Skeletal muscle tissue (tissue), 3 donors: ENCODE measurements at regions not wholly inside any gene's neighbourhood (a gene's known extent, or its start where the extent isn't known, plus 50 kb on each side); places are given as distances from the start of the nearest gene placed in this dataset.
"Not testable (repeated sequence)": the region's sequence is repeated elsewhere in the genome, so short reads cannot be mapped to it uniquely, and the experiment has no call there.

Source experiments
- H3K27ac ChIP-seq: one replicate; pipeline ENCODE4 v1.7.0; 2013; ENCODE audit warnings: mild to moderate bottlenecking, low read depth, low read length, inconsistent platforms
- H3K27me3 ChIP-seq, 3 donors: one replicate each; pipeline ENCODE4 v1.7.0; 2013; ENCODE audit warnings: low read length in 3 of 3; ENCODE audit not compliant: control insufficient read depth in 3 of 3, insufficient read depth in 3 of 3
- H3K36me3 ChIP-seq, 3 donors: one replicate each; pipeline ENCODE4 v1.7.0; 2013; ENCODE audit warnings: low read length in 3 of 3; ENCODE audit not compliant: control insufficient read depth in 3 of 3, insufficient read depth in 3 of 3
- H3K4me1 ChIP-seq, 3 donors: one replicate each; pipeline ENCODE4 v1.7.0; 2013; ENCODE audit warnings: low read length in 3 of 3, mild to moderate bottlenecking in 3 of 3; ENCODE audit not compliant: control insufficient read depth in 3 of 3, insufficient read depth in 3 of 3
- H3K4me3 ChIP-seq, 3 donors: one replicate each; pipeline ENCODE4 v1.7.0; 2013; ENCODE audit warnings: low read length in 3 of 3
- H3K9ac ChIP-seq, 3 donors: one replicate each; pipeline ENCODE4 v1.7.0; 2013; ENCODE audit warnings: low read length in 3 of 3, mild to moderate bottlenecking in 3 of 3, moderate library complexity in 2 of 3, low read depth in 1 of 3
- H3K9me3 ChIP-seq, 3 donors: one replicate each; pipeline ENCODE4 v1.7.0; 2013; ENCODE audit warnings: low read length in 3 of 3; ENCODE audit not compliant: control insufficient read depth in 3 of 3
- donor health status: Osteomylitis.

DNA sequence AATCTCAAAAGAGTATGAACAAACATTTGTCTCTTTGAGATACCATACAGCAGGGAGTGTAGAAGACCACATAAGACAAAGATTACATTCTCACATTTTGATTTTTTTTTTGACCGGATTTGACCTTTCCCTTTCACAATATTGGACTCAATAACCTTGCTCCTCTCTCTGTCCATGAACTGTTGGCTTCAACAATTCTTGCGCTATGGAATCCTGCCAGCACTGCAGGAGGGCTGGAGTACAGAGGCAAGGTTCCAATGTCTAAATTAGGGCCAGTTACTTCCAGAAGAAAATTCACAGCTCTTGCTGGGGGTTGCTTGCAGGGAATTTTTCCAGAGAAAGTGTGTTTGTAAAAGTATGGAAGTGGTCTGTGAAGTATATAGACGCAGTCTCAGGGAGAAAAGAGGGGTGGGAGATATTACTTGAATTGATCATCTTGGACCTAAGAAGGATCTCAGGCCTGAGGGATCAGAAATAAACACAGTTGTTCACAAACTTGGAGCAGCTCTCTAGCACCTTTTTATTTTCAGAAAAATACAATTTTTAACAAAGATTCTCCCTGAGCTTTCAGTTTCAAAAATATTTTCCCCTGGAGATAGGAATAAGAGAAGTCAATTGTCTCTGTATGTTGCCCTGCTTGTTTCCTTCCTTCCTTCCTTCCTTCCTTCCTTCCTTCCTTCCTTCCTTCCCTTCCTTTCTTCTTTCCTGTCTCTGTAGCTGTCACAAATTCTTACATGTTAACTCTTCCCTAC lies 765.9 kb downstream of the BCKDHB start:
- Histone ChIP-seq H3K27me3 (no peaks in the 10 kb centered on the region), H3K36me3 (no peaks in the 10 kb centered on the region), H3K9me3 (no peaks in the 10 kb centered on the region), H3K9ac (no peak overlapping the region), H3K27ac (no peak overlapping the region), H3K4me1 (no peaks in the 10 kb centered on the region), H3K4me3 (no peak overlapping the region)

DNA sequence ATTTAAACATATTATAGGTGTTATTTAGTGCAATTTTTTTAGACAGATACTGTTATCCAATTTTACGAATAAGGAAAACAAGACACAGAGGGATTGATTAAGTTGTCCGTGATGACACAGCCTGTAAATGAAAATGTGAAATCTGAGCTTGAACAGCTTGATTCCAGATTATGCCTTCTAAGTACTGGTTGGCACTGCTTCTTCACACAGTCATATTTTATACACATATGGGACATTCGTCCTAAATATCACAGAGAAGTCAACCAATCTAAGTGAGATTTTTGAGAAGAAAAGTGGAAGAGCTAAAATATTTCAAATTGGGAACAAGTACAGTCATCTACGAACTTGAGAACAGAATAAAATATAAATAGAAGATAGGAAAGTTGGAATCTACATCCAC lies 756.3 kb downstream of the BCKDHB start:
- Histone ChIP-seq H3K4me1 (no peaks in the 10 kb centered on the region), H3K27ac (no peak overlapping the region), H3K27me3 (no peaks in the 10 kb centered on the region), H3K9me3 (no peaks in the 10 kb centered on the region), H3K4me3 (no peak overlapping the region), H3K9ac (no peak overlapping the region), H3K36me3 (no peaks in the 10 kb centered on the region)

DNA sequence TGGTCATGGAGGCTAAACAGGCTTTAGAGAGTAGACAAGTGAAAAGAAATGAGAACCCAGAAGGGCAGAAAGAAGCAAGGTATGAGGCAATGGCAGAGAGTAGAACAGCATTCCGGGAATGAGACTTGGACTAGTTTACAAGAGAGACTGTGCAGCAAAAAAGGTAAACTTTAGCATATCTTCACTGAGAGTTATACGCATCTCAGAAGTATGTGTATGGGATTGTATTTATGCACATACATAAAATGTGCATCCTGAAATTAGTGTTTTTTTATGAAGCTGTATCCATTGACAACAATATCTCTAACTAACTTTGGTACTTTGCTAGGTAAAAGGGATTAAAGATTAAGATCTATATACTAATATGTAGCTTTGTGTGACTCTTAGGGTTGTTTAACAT lies 753.6 kb downstream of the BCKDHB start:
- Histone ChIP-seq H3K27ac (no peak overlapping the region), H3K36me3 (no peaks in the 10 kb centered on the region), H3K4me3 (no peak overlapping the region), H3K9ac (no peak overlapping the region), H3K4me1 (no peaks in the 10 kb centered on the region), H3K9me3 (peaks cover 0 to 8% (median 0%) of the 10 kb centered on the region in 3 donors), H3K27me3 (no peaks in the 10 kb centered on the region)

DNA sequence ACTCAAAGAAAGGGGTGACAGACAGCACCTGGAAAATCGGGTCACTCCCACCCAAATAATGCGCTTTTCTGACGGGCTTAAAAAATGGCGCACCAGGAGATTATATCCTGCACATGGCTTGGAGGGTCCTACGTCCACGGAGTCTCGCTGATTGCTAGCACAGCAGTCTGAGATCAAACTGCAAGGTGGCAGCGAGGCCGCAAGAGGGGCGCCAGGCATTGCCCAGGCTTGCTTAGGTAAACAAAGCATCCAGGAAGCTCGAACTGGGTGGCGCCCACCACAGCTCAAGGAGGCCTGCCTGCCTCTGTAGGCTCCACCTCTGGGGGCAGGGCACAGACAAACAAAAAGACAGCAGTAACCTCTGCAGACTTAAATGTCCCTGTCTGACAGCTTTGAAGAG lies 741.5 kb downstream of the BCKDHB start:
- not testable (repeated sequence) for H3K4me3 ChIP-seq, H3K4me1 ChIP-seq, H3K36me3 ChIP-seq, H3K27ac ChIP-seq, H3K9me3 ChIP-seq, H3K9ac ChIP-seq, H3K27me3 ChIP-seq

DNA sequence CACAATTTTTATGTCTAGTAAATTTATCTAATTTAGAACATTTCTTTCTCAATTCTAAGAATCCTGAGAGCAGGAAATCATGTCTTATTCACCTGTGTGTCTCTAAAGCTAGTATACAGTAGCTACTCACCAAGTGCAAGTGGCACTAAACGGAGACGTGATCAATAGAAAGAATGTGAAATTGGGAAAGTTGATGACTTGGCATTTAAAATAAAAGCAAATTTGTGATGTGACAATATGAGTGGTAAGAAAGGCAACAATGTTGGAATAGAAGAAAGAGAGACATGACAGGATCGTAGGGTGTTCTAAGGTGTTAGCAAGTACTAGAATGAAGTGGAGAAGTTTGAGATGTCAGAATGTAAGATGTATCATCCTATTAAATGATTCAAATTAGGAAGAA lies 725.9 kb downstream of the BCKDHB start:
- no peaks in the 10 kb centered on the region for H3K4me1 ChIP-seq
- no peaks in the 10 kb centered on the region for H3K27me3 ChIP-seq
- no peak overlapping the region for H3K27ac ChIP-seq
- H3K4me3 ChIP-seq: no peak overlapping the region
- no peaks in the 10 kb centered on the region for H3K9me3 ChIP-seq
- no peaks in the 10 kb centered on the region for H3K36me3 ChIP-seq
- no peak overlapping the region for H3K9ac ChIP-seq

DNA sequence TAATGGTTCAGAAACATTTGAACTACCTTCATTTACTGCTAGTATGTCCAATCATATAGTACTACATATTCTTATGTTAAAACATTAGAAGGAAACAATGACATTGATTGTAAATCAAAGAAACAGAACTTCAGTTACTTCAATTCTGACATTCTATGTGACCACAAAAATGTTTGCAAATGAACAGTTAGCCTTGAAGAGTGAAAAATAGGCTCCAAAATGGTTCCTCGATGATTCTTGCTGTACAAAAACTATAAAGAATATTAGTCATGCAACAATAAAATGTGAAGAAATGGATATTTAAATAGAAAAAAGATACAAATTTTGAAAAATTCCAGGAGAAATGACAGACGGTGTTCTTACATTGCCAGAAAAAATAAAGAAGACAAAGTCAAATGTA lies 686.9 kb downstream of the BCKDHB start:
- Histone ChIP-seq H3K27me3 (no peaks in the 10 kb centered on the region), H3K9me3 (no peaks in the 10 kb centered on the region), H3K36me3 (no peaks in the 10 kb centered on the region), H3K4me3 (no peak overlapping the region), H3K4me1 (no peaks in the 10 kb centered on the region), H3K27ac (no peak overlapping the region), H3K9ac (no peak overlapping the region)

DNA sequence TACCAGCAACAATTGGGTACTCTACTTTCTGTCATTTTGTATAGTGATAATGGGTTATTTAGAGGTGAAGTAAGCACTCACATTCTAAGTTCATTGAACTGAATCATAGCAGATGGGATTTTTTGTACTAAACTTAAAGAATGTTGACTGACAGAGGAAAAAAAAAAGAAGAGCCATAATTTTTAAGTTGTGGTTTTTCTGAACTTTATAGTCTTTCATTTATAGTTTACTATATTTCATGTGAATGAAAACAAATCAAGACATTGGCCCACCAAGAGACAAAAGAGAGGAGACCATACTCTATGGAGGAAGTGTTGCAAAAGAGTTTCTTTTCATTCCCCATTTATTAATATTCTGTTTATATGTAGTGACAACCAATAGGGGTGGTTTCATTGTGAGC lies 685.7 kb downstream of the BCKDHB start:
- H3K27ac ChIP-seq: no peak overlapping the region
- H3K9me3 ChIP-seq: no peaks in the 10 kb centered on the region
- no peak overlapping the region for H3K9ac ChIP-seq
- H3K4me3 ChIP-seq: no peak overlapping the region
- H3K4me1 ChIP-seq: no peaks in the 10 kb centered on the region
- H3K27me3 ChIP-seq: no peaks in the 10 kb centered on the region
- no peaks in the 10 kb centered on the region for H3K36me3 ChIP-seq

DNA sequence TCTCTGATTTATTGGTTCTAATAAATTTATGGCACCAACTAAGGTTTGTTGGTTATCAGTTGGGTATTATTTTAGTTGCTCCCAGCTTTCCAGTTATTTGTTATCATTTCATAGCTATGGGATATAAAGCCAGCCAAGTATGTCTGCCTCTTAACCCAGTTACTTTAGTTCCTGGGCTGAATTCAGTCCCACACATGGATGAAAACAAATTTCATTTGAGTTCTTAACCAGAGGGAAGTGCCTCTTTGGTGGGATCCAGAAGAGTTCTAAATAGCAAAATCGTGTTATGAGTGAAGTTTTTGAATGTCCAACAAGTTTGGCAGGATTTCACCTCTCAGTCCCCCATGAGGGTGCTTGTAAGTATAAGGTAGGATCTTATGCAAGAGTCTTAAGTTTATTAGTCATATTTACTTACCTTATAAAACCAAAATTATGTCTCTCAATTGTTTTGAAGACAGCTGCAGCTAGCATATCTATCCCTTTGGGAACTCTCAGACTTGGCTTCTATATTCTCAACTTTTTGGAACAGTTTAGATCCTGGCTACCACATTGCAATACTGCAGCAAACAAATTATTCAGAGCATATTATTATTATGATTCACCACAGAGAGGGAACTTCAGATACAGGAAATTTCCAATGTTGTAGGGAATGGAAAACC lies 683.6 kb downstream of the BCKDHB start:
- Histone ChIP-seq H3K4me3 (no peak overlapping the region), H3K36me3 (no peaks in the 10 kb centered on the region), H3K27ac (peak overlapping the region; percentile 41), H3K9ac (no peak overlapping the region), H3K4me1 (no peaks in the 10 kb centered on the region), H3K27me3 (no peaks in the 10 kb centered on the region), H3K9me3 (no peaks in the 10 kb centered on the region)

DNA sequence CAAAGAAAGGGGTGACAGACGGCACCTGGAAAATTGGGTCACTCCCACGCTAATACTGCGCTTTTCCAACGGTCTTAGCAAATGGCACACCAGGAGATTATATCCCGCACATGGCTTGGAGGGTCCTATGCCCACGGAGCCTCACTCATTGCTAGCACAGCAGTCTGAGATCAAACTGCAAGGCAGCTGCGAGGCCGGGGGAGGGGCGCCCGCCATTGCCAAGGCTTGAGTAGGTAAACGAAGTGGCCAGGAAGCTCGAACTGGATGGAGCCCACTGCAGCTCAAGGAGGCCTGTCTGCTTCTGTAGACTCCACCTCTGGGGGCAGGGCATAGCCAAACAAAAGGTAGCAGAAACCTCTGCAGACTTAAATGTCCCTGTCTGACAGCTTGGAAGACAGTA lies 676.8 kb downstream of the BCKDHB start:
- H3K9me3 ChIP-seq, H3K4me1 ChIP-seq, H3K36me3 ChIP-seq, H3K4me3 ChIP-seq, H3K27me3 ChIP-seq, H3K9ac ChIP-seq, H3K27ac ChIP-seq: not testable (repeated sequence)

DNA sequence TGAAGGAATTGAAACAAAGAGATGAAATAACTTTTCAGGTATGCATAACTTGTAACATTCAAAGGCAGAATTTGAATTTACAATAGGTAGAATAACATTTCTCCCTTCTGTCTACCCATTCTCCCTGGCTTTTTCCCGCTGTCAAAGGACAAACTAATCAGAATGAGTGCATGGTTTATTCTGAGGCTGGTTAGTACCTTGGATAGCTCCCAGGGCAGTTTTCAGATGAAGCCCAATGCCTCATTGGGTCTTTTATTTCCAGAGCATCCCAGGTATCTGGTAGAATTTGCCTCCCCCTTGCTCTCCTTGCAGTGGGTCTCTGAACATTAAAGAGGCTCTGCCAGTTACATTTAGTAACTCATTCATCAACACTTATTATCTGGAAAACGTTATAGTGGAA lies 665.5 kb downstream of the BCKDHB start:
- no peak overlapping the region for H3K27ac ChIP-seq
- no peak overlapping the region for H3K4me3 ChIP-seq
- H3K27me3 ChIP-seq: no peaks in the 10 kb centered on the region
- H3K9me3 ChIP-seq: no peaks in the 10 kb centered on the region
- H3K36me3 ChIP-seq: no peaks in the 10 kb centered on the region
- H3K9ac ChIP-seq: no peak overlapping the region
- peaks cover 0 to 6% (median 0%) of the 10 kb centered on the region in 3 donors for H3K4me1 ChIP-seq
